ENCODE measurements at regions not wholly inside any gene's neighbourhood (a gene's known extent, or its start where the extent isn't known, plus 50 kb on each side); places are given as distances from the start of the nearest gene placed in this dataset.

- no peak for TF ChIP-seq CTCF (IDR thresholded peaks at IDR 0.05; ENCODE audit: insufficient read depth, low read length, poor library complexity, severe bottlenecking)
- DNase-seq (ENCODE audit: extremely low read depth, insufficient read length): no peak
- Histone ChIP-seq H3K36me3 (ENCODE audit: control insufficient read depth, insufficient read depth, low read length) (no peaks in the 10 kb centered on the region), H3K27me3 (replicated peaks; ENCODE audit: control insufficient read depth, insufficient read depth, low read length) (no peaks in the 10 kb centered on the region), H3K4me3 (replicated peaks; ENCODE audit: low read depth, low read length) (no peak overlapping the region)
Observed at GRCh38 chr1:58158016-58158415, 388.5 kb downstream of the OMA1 start.

GRCh38 chr1:58157256-58157655, 389.3 kb downstream of the OMA1 start:
- DNase-seq (ENCODE audit: extremely low read depth, insufficient read length): no peak
- Histone ChIP-seq H3K4me3 (replicated peaks; ENCODE audit: low read depth, low read length) (no peak overlapping the region), H3K27me3 (replicated peaks; ENCODE audit: control insufficient read depth, insufficient read depth, low read length) (no peaks in the 10 kb centered on the region), H3K36me3 (ENCODE audit: control insufficient read depth, insufficient read depth, low read length) (no peaks in the 10 kb centered on the region)
- TF ChIP-seq CTCF (IDR thresholded peaks at IDR 0.05; ENCODE audit: insufficient read depth, low read length, poor library complexity, severe bottlenecking): no peak

- Histone ChIP-seq H3K27me3 (replicated peaks; ENCODE audit: control insufficient read depth, insufficient read depth, low read length) (no peaks in the 10 kb centered on the region), H3K4me3 (replicated peaks; ENCODE audit: low read depth, low read length) (no peak overlapping the region), H3K36me3 (ENCODE audit: control insufficient read depth, insufficient read depth, low read length) (no peaks in the 10 kb centered on the region)
- no peak for DNase-seq (ENCODE audit: extremely low read depth, insufficient read length)
- no peak for TF ChIP-seq CTCF (IDR thresholded peaks at IDR 0.05; ENCODE audit: insufficient read depth, low read length, poor library complexity, severe bottlenecking)
Observed at GRCh38 chr1:58156831-58157230, 389.7 kb downstream of the OMA1 start.

GRCh38 chr1:58156124-58156468, 390.4 kb downstream of the OMA1 start:
- no peak for TF ChIP-seq CTCF (IDR thresholded peaks at IDR 0.05; ENCODE audit: insufficient read depth, low read length, poor library complexity, severe bottlenecking)
- H3K4me3 ChIP-seq (replicated peaks; ENCODE audit: low read depth, low read length): no peak overlapping the region
- H3K36me3 ChIP-seq (ENCODE audit: control insufficient read depth, insufficient read depth, low read length): no peaks in the 10 kb centered on the region
- no peaks in the 10 kb centered on the region for H3K27me3 ChIP-seq (replicated peaks; ENCODE audit: control insufficient read depth, insufficient read depth, low read length)
- peak; percentile 16 for DNase-seq (ENCODE audit: extremely low read depth, insufficient read length)

GRCh38 chr1:58155418-58156123, 391.0 kb downstream of the OMA1 start:
- Histone ChIP-seq H3K27me3 (replicated peaks; ENCODE audit: control insufficient read depth, insufficient read depth, low read length) (no peaks in the 10 kb centered on the region), H3K4me3 (replicated peaks; ENCODE audit: low read depth, low read length) (no peak overlapping the region), H3K36me3 (ENCODE audit: control insufficient read depth, insufficient read depth, low read length) (no peaks in the 10 kb centered on the region)
- DNase-seq (ENCODE audit: extremely low read depth, insufficient read length): no peak
- peak; percentile 71 for TF ChIP-seq CTCF (IDR thresholded peaks at IDR 0.05; ENCODE audit: insufficient read depth, low read length, poor library complexity, severe bottlenecking)

GRCh38 chr1:58154256-58154655, 392.3 kb downstream of the OMA1 start:
- no peak for DNase-seq (ENCODE audit: extremely low read depth, insufficient read length)
- no peaks in the 10 kb centered on the region for H3K27me3 ChIP-seq (replicated peaks; ENCODE audit: control insufficient read depth, insufficient read depth, low read length)
- H3K4me3 ChIP-seq (replicated peaks; ENCODE audit: low read depth, low read length): no peak overlapping the region
- no peak for TF ChIP-seq CTCF (IDR thresholded peaks at IDR 0.05; ENCODE audit: insufficient read depth, low read length, poor library complexity, severe bottlenecking)
- no peaks in the 10 kb centered on the region for H3K36me3 ChIP-seq (ENCODE audit: control insufficient read depth, insufficient read depth, low read length)

All from GM06990 (cell line).